Kidney epithelial cell (primary cell): ENCODE measurements at regions not wholly inside any gene's neighbourhood (a gene's known extent, or its start where the extent isn't known, plus 50 kb on each side); places are given as distances from the start of the nearest gene placed in this dataset.
"Not testable (repeated sequence)": the region's sequence is repeated elsewhere in the genome, so short reads cannot be mapped to it uniquely, and the experiment has no call there.

Source experiments
- DNase-seq: peaks from one replicate; pipeline ENCODE4 v3.0.0-alpha.2; 2010; ENCODE audit warnings: low read depth
- H3K27me3 ChIP-seq: 2 replicates; pipeline ENCODE4 v1.6.0; 2011; ENCODE audit warnings: low read length; ENCODE audit not compliant: control insufficient read depth, insufficient read depth
- H3K36me3 ChIP-seq: 2 replicates; pipeline ENCODE4 v1.5.1; 2011; ENCODE audit warnings: low read length; ENCODE audit not compliant: control insufficient read depth, insufficient read depth
- H3K4me3 ChIP-seq: 2 replicates; pipeline ENCODE4 v1.5.1; 2011; ENCODE audit warnings: low read depth, mild to moderate bottlenecking, control low read depth, low read length
- TF ChIP-seq, protein P1 (sequence below): IDR thresholded peaks from 2 replicates; pipeline ENCODE4 v1.5.1; 2011; ENCODE audit warnings: mild to moderate bottlenecking, moderate library complexity, low read length, control low read depth, inconsistent platforms; ENCODE audit not compliant: insufficient read depth, poor library complexity, severe bottlenecking

- TF ChIP-seq, protein P1, sequence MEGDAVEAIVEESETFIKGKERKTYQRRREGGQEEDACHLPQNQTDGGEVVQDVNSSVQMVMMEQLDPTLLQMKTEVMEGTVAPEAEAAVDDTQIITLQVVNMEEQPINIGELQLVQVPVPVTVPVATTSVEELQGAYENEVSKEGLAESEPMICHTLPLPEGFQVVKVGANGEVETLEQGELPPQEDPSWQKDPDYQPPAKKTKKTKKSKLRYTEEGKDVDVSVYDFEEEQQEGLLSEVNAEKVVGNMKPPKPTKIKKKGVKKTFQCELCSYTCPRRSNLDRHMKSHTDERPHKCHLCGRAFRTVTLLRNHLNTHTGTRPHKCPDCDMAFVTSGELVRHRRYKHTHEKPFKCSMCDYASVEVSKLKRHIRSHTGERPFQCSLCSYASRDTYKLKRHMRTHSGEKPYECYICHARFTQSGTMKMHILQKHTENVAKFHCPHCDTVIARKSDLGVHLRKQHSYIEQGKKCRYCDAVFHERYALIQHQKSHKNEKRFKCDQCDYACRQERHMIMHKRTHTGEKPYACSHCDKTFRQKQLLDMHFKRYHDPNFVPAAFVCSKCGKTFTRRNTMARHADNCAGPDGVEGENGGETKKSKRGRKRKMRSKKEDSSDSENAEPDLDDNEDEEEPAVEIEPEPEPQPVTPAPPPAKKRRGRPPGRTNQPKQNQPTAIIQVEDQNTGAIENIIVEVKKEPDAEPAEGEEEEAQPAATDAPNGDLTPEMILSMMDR = no peak
- DNase-seq = no peak
Observed at GRCh38 chr15:26232691-26233090, 369.6 kb upstream of the ATP10A start.

DNA sequence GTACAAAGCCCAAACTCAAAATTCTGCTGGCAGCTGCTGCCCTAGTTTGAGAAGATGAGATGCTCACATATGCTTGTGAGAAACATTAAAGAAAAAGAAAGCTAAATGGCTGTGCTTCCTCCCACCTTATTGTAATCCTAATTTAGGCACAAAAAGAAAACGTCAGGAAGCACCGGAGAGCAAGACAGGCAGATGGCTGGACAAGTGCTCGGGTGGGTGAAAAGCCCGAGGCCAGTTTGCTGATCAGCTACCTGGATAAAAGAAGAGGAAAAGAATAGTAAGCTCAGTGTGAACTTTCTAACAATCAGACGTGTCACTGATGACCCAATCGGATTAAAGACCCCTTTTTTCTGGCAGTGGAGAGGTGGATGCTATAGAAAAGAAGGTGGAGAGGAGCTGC, 368.0 kb upstream of the ATP10A start:
- Histone ChIP-seq H3K4me3 (no peak overlapping the region), H3K27me3 (no peaks in the 10 kb centered on the region), H3K36me3 (no peaks in the 10 kb centered on the region)
- TF ChIP-seq, protein P1 = no peak
- DNase-seq = no peak

More at GRCh38 chr15:26232691-26233090, 369.6 kb upstream of the ATP10A start:
- Histone ChIP-seq H3K36me3 (no peaks in the 10 kb centered on the region), H3K27me3 (no peaks in the 10 kb centered on the region), H3K4me3 (no peak overlapping the region)

DNA sequence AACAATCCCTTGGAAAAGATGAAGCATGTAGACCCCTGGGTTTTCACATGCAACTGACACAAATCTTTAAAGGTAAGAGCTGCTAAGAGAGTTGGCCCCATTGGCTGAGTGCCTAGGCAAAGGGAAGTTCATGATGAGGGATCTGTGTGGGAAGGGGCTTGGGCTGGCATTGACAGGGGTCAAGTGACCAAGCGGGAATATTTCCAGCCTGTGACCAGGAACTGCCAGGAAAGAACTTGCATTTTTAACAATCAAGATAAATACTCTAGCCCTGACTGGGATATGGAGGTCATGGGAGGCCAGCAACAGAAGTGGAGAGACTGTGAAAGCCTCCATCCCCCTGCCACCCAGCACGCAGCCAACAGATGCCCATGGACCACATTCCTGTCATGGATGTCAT, 361.1 kb upstream of the ATP10A start:
- Histone ChIP-seq H3K36me3 (no peaks in the 10 kb centered on the region), H3K27me3 (no peaks in the 10 kb centered on the region), H3K4me3 (no peak overlapping the region)
- no peak for DNase-seq
- TF ChIP-seq, protein P1 = no peak

- Histone ChIP-seq H3K27me3 (no peaks in the 10 kb centered on the region), H3K4me3 (no peak overlapping the region), H3K36me3 (no peaks in the 10 kb centered on the region)
- TF ChIP-seq, protein P1 = no peak
- DNase-seq = no peak
Observed at GRCh38 chr15:26223720-26224119, 360.6 kb upstream of the ATP10A start.

DNA sequence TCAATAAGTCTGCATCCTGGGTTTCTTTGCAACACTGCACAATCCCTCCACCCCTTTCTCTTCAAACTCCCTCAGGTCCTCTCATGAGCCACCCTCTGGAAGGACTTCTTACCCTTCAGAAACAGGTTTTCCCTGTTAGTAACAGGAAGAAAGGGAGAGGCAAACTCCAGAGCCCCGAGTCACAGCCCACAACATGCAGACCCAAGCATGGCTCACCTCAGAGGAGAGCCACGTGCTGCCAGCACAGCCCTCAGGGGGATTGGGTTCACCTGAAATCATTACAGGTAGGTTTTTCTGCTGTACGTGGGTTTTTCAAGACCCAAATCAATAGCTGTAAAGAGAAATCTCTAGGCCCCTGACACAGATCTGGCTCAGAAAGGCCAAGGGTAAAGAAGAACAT, 359.7 kb upstream of the ATP10A start:
- Histone ChIP-seq H3K36me3 (no peaks in the 10 kb centered on the region), H3K4me3 (no peak overlapping the region), H3K27me3 (no peaks in the 10 kb centered on the region)
- TF ChIP-seq, protein P1 = no peak
- DNase-seq = no peak

- not testable (repeated sequence) for H3K27me3 ChIP-seq, DNase-seq, H3K36me3 ChIP-seq, H3K4me3 ChIP-seq
Observed at GRCh38 chr15:26217043-26217442, 353.9 kb upstream of the ATP10A start.
